Loucy (cell line): ENCODE measurements at regions not wholly inside any gene's neighbourhood (a gene's known extent, or its start where the extent isn't known, plus 50 kb on each side); places are given as distances from the start of the nearest gene placed in this dataset.

ENCODE experiments used
- EZH2phosphoT487 ChIP-seq: fragments of 200-600 bp; IDR thresholded peaks from 2 replicates; pipeline ENCODE4 v1.6.1; 2018; ENCODE audit warnings: antibody characterized with exemption, mild to moderate bottlenecking, moderate library complexity, borderline replicate concordance
- TF ChIP-seq, protein P1 (sequence below): fragments of 200-600 bp; sonication (generic); conservative IDR thresholded peaks from 2 replicates; pipeline ENCODE4 v1.5.1; 2014; ENCODE audit warnings: mild to moderate bottlenecking, antibody characterized with exemption, low read length

- TF ChIP-seq, protein P1, sequence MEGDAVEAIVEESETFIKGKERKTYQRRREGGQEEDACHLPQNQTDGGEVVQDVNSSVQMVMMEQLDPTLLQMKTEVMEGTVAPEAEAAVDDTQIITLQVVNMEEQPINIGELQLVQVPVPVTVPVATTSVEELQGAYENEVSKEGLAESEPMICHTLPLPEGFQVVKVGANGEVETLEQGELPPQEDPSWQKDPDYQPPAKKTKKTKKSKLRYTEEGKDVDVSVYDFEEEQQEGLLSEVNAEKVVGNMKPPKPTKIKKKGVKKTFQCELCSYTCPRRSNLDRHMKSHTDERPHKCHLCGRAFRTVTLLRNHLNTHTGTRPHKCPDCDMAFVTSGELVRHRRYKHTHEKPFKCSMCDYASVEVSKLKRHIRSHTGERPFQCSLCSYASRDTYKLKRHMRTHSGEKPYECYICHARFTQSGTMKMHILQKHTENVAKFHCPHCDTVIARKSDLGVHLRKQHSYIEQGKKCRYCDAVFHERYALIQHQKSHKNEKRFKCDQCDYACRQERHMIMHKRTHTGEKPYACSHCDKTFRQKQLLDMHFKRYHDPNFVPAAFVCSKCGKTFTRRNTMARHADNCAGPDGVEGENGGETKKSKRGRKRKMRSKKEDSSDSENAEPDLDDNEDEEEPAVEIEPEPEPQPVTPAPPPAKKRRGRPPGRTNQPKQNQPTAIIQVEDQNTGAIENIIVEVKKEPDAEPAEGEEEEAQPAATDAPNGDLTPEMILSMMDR = no peak
- no peak for TF ChIP-seq EZH2phosphoT487
These were observed 810.1 kb upstream of the ZEB2 start for GRCh38 chr2:145329971-145330370.
